ENCODE measurements at regions not wholly inside any gene's neighbourhood (a gene's known extent, or its start where the extent isn't known, plus 50 kb on each side); places are given as distances from the start of the nearest gene placed in this dataset.

DNA sequence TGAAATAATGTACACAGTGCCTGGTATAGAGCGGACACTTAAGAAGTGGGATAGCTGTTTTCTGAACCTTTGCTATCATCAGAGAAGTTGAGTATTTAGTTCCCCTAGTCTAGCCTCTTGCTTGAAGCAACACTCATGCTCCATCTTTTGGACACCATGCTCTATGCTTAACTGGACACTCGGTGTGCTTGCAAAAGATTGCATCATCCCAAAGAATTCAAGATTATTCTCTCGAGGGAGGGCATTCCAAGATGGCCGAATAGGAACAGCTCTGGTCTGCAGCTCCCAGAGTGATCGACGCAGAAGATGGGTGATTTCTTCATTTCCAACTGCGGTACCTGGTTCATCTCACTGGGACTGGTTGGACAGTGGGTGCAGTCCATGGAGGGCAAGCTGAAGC is 143.9 kb upstream of the FSHR start:
- no peak overlapping the region for H3K4me3 ChIP-seq (ENCODE audit: low read depth, low read length)
- TF ChIP-seq, protein P1, sequence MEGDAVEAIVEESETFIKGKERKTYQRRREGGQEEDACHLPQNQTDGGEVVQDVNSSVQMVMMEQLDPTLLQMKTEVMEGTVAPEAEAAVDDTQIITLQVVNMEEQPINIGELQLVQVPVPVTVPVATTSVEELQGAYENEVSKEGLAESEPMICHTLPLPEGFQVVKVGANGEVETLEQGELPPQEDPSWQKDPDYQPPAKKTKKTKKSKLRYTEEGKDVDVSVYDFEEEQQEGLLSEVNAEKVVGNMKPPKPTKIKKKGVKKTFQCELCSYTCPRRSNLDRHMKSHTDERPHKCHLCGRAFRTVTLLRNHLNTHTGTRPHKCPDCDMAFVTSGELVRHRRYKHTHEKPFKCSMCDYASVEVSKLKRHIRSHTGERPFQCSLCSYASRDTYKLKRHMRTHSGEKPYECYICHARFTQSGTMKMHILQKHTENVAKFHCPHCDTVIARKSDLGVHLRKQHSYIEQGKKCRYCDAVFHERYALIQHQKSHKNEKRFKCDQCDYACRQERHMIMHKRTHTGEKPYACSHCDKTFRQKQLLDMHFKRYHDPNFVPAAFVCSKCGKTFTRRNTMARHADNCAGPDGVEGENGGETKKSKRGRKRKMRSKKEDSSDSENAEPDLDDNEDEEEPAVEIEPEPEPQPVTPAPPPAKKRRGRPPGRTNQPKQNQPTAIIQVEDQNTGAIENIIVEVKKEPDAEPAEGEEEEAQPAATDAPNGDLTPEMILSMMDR (IDR thresholded peaks at IDR 0.05; ENCODE audit: insufficient read depth, low read depth, low read length) = no peak
- DNase-seq (ENCODE audit: low read depth) = no peak

DNA sequence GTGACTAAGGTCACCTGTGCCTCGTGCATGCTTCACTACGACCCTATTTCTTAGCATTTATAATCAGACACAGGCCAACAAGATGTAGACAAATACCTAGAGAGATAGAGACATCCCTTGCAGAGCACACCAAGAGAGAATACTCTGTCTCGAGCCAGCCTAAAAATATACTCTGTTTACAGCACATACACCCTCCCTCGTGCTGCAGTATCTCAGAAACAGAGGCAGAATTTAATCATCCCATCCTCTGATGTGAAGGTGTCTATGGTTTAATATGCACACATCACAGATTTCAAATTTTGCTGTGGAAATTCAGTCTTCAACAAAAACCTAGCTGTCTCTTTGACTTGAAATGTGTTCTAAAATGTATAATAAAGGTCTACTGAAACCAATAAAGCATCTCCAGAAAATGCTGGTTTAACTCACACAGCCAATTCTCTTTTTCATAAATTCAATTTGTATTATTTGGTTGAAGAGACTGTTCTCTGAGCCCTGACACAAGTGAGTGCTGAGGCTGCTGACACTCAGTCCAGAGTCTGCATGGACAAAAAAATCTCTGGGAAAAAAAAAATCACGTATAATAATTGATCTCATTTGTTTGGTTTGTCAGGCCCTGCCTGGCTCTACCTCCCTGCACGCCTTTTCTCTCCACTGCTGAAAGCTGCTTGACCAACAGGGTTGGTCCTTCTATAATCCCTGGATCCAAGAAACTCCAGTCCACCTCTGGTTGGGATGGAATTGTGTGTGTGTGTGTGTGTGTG is 142.0 kb upstream of the FSHR start:
- no peak overlapping the region for H3K4me3 ChIP-seq (ENCODE audit: low read depth, low read length)
- no peak for DNase-seq (ENCODE audit: low read depth)
- TF ChIP-seq, protein P1 (IDR thresholded peaks at IDR 0.05; ENCODE audit: insufficient read depth, low read depth, low read length) = no peak

DNA sequence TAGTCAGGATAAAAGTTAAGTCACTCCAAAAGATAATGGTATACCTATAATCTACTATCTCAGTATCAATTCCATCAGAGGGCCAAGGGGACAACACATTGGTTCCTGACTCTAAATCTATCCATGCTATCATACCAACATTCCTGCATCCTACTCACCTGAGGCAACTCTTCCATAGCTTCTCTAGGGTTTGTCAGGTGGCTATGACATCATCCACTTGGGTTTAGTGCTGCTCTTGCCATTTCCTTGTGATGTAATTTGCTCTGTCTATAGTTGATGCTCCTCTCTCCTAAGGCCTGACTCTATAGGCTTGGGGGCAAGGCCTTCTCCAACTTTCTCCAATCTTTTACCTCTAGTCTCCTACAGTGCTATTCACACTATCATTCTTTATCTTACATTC is 139.9 kb upstream of the FSHR start:
- TF ChIP-seq, protein P1 (IDR thresholded peaks at IDR 0.05; ENCODE audit: insufficient read depth, low read depth, low read length) = no peak

DNA sequence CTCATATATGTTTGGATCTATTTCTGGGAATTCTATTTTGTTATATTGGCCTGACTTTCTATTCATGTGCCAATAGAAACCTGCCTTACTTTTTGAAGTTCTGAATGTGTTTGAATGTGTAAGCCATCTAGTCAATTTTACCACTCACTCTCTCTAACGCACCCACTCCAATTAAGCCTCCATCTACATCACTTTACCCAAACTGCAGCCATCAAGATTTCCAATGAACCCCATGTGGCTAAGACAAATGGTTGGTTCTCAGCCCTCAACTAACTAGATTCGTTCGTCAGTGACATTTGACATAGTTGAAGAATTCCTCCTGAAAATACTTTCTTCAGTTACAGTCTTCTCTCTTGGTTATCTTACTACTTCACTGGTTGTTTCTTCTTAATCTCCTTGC is 137.3 kb upstream of the FSHR start:
- TF ChIP-seq, protein P1 (IDR thresholded peaks at IDR 0.05; ENCODE audit: insufficient read depth, low read depth, low read length) = no peak
- no peak for DNase-seq (ENCODE audit: low read depth)
- no peak overlapping the region for H3K4me3 ChIP-seq (ENCODE audit: low read depth, low read length)

More for the DNA sequence above, 139.9 kb upstream of the FSHR start:
- H3K4me3 ChIP-seq (ENCODE audit: low read depth, low read length) = no peak overlapping the region
- DNase-seq (ENCODE audit: low read depth) = no peak

DNA sequence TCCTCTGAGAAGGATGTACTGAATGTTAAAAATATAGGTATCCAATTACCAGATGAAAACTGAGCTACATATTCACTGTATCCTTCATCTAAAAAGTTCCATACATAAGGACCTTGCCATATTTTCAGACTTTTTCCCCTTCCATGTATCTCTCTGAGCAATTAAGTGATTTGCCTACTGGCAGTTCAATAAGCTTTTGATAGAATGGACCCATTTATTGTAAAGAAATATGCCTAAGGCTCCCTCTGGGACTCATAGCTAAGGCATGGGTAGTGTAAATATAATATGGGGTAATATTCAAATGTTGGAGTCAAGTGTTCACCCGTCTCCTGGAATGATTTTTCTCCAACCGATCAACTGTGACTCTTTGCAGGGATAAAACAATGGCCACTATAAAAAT is 135.4 kb upstream of the FSHR start:
- DNase-seq (ENCODE audit: low read depth) = no peak
- no peak overlapping the region for H3K4me3 ChIP-seq (ENCODE audit: low read depth, low read length)
- TF ChIP-seq, protein P1 (IDR thresholded peaks at IDR 0.05; ENCODE audit: insufficient read depth, low read depth, low read length) = no peak

DNA sequence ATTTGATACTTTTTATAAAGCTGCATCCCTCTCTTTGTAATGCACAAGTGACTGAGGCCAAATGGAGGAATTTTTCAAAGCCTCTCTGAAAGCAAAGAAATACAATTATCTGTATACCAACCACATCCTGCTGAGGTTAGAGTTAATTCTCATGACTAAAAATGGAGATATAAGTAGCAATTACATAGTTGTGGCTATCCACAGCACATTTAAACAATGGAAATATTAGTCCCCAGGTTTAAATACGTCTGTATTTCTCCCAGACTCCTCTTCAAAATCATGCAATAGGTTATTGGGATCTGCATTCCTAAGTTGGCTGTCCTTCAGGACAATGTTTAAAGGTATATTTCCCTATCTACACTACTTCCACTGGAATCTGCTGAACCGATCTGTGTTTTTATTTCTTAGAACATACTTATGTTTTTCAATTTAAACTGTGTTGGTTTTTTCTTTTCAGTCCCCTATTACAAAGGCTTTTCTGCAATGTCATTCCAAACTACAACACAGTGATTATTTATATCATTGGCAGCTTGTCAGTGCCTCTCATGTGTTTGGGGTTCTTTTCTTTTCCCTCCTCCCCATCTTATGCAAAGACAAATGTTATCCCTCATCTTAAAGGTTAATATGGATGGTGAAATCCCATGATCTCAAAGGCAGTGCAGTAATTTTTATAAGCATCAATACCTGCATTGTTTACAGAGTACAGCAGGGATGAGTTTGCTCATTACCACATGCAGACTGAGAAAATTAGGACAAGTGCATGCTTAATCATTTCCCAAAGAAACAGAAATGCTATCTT is 134.8 kb upstream of the FSHR start:
- H3K4me3 ChIP-seq (ENCODE audit: low read depth, low read length) = no peak overlapping the region
- TF ChIP-seq, protein P1 (IDR thresholded peaks at IDR 0.05; ENCODE audit: insufficient read depth, low read depth, low read length) = no peak
- DNase-seq (ENCODE audit: low read depth) = no peak

Measured in fibroblast of villous mesenchyme (primary cell).